ENCODE measurements at regions not wholly inside any gene's neighbourhood (a gene's known extent, or its start where the extent isn't known, plus 50 kb on each side); places are given as distances from the start of the nearest gene placed in this dataset.

DNA sequence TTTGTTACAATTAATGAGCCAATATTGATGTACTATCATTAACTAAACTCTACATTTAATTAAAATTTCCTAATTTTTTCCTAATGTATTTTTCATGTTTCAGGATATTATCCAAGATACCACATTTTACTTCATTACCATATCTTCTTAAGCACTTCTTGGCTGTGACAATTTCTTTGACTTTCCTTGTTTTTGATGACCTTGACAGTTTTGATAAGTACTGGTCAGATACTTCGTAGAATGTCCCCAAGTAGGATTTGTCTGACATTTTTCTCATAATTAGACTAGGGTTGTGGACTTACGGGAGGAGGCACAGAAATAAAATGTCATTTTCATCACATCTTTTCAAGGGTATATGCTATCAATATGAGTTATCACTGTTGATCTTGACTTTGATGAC, 700.9 kb downstream of the BCL11B start:
- TF ChIP-seq RAD21 (IDR thresholded peaks at IDR 0.05; ENCODE audit: low read depth) (no peak), NFIC (IDR thresholded peaks at IDR 0.05) (no peak), TAF1 (IDR thresholded peaks at IDR 0.05; ENCODE audit: low read depth) (no peak), EP300 (IDR thresholded peaks at IDR 0.05; ENCODE audit: borderline replicate concordance) (no peak), TEAD4 (IDR thresholded peaks at IDR 0.05) (no peak), FOXM1 (IDR thresholded peaks at IDR 0.05; ENCODE audit: borderline replicate concordance, low read depth) (no peak)
- TF ChIP-seq, protein P1, sequence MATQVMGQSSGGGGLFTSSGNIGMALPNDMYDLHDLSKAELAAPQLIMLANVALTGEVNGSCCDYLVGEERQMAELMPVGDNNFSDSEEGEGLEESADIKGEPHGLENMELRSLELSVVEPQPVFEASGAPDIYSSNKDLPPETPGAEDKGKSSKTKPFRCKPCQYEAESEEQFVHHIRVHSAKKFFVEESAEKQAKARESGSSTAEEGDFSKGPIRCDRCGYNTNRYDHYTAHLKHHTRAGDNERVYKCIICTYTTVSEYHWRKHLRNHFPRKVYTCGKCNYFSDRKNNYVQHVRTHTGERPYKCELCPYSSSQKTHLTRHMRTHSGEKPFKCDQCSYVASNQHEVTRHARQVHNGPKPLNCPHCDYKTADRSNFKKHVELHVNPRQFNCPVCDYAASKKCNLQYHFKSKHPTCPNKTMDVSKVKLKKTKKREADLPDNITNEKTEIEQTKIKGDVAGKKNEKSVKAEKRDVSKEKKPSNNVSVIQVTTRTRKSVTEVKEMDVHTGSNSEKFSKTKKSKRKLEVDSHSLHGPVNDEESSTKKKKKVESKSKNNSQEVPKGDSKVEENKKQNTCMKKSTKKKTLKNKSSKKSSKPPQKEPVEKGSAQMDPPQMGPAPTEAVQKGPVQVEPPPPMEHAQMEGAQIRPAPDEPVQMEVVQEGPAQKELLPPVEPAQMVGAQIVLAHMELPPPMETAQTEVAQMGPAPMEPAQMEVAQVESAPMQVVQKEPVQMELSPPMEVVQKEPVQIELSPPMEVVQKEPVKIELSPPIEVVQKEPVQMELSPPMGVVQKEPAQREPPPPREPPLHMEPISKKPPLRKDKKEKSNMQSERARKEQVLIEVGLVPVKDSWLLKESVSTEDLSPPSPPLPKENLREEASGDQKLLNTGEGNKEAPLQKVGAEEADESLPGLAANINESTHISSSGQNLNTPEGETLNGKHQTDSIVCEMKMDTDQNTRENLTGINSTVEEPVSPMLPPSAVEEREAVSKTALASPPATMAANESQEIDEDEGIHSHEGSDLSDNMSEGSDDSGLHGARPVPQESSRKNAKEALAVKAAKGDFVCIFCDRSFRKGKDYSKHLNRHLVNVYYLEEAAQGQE (IDR thresholded peaks at IDR 0.05; ENCODE audit: low read depth), result no peak
